GM18511 (cell line): ENCODE measurements at regions not wholly inside any gene's neighbourhood (a gene's known extent, or its start where the extent isn't known, plus 50 kb on each side); places are given as distances from the start of the nearest gene placed in this dataset.
"Not testable (repeated sequence)": the region's sequence is repeated elsewhere in the genome, so short reads cannot be mapped to it uniquely, and the experiment has no call there.

Source experiments
- ATAC-seq: cut with Tn5 transposase; IDR thresholded peaks from one replicate; pipeline ENCODE4 v1.9.1; 2021; ENCODE audit warnings: mild to moderate bottlenecking, moderate library complexity; ENCODE audit not compliant: unreplicated experiment

GRCh38 chr2:87592974-87593373 lies 154.9 kb upstream of the PLGLB2 start:
- ATAC-seq = not testable (repeated sequence)

DNA sequence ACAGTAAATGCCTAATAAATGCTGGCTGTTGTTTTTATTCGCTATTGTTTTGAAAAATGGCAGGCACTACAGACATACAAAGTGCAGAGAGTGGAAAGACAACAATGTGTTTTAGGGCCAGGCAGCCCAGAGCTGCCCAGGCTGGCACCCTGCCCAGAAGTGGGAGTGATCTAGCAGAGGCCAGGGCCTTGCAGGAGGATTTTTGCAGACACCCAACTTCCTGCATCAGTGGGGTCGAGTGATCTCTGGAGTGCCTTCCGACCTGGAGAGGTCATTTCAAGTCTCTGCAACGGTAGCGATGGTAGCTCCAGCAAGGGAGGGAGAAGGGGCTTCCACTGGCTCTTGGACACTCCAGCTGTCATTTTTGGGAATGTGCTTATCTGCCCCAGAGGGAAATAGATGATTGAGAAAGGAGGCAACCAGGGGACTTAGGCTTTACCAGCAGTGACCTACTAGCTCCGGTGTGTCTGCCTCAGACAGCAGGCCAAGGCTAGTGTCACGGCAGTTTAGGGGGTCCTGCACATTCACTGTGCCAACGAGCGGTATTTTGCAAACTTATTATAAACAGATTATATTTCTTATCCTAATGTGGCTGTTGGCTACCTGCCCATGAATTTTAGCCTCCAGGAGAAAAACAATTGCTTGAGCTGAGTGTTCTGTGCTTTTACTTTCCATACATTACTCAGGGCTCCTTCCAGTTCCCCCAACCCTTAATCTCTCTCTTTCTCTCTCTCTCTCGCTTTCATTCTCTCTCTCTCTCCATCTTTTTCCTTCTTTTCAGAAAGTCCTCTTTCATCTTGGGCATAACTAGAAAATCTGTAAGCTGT lies 153.9 kb upstream of the PLGLB2 start:
- not testable (repeated sequence) for ATAC-seq

DNA sequence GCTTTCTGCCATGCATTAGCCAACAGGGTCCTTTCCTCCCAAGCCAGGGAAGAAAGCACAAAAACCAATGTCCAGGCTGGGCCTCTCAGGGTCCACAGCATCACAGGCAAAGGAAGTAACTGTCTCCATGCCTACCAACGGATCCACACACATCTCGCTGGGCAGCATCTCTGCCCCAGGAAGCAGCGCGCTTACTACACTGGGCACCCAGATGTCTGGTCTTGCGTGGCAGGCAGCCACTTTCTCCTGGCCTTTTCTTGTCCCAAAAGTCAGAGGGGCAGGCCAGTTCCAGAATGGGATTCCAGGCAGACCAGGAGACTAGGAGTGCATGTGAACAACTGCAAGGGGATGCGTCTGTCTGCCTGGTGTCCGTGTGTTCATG lies 153.3 kb upstream of the PLGLB2 start:
- ATAC-seq = not testable (repeated sequence)

DNA sequence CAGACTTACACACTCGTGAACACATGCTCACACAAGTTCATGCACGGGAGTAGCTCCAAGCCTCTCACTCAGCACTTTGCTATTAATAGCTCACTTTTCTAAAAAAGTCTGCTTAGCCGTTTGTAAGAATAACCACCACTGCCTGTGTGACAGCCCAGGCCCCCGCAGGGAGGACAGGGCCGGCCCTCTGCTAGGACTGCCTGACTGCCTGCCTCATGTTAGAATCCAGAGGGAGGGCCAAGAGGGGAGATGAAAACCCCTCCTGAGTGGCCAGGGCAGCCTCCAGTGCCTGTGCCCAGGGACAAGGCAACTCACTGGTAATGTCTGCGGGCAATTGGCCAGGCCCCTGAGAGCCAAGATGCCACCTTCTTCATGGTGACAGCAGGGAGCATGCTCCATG lies 152.9 kb upstream of the PLGLB2 start:
- ATAC-seq = not testable (repeated sequence)

DNA sequence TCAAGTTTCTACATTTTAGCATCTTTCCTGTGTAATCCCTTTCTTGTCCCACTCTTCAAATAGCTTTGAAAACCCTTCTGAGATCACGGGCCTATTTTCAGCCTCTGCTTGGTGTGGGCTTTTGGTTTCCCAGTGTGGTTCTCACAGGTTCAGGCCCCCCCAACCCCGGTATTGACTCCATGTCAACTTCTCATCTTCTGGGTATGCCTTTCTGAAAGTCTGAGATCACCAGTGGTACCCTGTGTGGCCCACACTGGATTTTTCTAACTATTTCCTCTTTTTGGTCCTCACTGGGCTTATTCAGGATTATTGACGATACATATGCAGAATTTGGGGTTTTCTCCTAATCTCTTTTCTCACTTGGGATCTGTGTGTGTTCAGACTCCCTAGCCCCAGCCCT lies 146.9 kb upstream of the PLGLB2 start:
- not testable (repeated sequence) for ATAC-seq

- ATAC-seq = not testable (repeated sequence)
Measured at GRCh38 chr2:87602118-87602517, 145.8 kb upstream of the PLGLB2 start.

DNA sequence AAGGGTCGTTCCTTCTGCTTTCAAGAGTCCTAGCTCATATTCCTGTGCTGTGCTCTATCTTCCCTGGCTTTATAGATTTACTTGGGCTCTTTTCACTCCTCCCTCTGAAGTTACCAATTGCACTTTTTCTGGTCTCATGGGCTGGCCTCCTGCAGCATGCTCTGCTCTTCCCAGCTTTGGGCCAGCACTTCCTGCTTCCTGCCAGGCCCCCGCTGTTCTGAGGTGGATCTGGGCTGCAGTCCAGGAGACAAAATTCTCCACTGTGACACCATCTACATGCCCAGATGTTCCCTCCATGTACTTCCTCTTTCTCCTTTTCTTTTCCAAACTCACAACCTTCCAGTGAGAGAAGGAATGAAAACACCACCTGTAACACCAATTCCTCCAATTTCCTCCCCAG lies 145.2 kb upstream of the PLGLB2 start:
- not testable (repeated sequence) for ATAC-seq

DNA sequence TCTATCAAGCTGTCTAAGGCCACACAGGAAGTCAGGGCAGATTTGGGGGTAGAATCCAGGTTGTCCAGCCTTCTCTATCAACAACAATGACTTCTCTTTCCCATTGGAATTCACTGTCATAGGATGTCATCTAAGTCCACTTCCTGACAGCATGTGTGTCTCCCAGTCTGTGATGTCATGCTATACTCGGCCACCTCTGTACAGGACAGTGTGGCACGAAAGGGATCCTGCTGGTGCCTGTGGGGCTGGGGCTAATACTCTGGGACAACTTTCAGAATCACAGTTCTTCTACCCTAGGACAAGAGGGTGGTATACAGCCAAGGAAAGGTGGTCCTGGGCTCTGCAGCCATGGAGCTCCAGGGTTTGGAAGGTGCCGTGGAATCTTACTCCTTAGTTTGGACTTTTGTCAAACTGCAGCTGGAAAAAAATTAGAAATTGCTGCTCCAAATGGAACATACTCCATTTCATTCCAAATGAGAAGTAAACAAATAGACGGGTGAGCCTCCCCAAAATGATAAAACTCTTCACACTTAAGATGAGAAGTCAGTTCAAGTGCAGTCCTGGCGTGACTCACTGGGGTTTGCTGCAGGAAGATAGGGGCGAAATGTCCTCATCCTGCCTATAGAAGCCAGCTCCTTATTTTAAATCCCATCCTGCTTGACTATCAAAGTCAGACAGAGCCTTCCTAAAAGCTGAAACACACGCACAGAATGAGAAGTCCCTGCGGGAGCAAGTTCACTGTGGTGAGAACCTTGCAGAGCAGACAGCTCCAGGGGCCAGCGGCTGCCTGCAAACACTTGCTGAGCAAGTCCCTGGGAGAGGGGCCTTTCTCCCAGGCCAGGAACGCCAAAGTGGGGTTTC lies 144.2 kb upstream of the PLGLB2 start:
- not testable (repeated sequence) for ATAC-seq

DNA sequence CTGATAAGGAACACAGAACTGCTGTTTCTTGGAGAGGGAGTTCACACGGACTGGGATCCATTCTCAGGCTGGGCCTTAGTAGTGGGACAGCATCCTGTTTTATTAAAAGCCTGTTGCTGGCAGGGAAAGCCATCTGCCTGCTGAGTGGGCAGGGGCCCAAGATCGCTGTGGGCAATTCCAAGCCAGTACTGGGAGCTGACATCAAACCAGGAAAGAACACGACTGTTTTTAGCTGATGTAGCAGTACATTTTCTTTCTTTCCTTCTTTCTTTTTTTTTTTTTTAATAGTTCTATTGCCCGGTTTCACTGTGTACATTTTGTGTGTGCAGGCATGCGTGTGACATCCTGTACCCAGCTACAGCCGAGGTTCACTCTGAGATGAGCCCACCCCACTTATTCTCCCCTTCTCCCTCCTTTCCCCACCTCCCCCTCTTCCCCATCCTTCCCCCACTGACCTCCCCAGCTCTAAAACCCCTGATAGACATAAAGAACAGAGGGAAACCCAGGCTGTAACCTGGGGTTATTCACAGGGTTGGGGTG lies 143.5 kb upstream of the PLGLB2 start:
- not testable (repeated sequence) for ATAC-seq

DNA sequence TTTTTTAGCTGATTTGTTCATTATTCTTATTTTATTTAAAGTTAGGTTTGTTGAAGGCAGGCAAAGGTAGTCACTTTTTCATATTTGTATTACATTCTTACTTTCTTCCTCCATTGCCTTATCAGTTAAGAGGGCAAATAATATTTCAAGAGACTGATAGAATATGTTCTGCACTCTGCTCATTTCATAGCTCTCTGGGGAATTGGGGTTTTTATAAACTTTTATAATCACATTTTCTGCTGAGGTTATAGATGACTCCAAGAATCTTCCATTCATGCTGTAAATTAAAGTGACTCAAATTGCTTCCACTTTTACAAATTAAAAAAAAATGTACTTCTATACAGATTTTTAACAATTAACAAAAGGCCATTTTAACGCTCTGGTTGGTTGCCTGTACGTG lies 142.9 kb upstream of the PLGLB2 start:
- not testable (repeated sequence) for ATAC-seq

GRCh38 chr2:87608377-87609166 lies 139.3 kb upstream of the PLGLB2 start:
- ATAC-seq = not testable (repeated sequence)

- not testable (repeated sequence) for ATAC-seq
Measured at GRCh38 chr2:87610974-87611373, 136.9 kb upstream of the PLGLB2 start.

DNA sequence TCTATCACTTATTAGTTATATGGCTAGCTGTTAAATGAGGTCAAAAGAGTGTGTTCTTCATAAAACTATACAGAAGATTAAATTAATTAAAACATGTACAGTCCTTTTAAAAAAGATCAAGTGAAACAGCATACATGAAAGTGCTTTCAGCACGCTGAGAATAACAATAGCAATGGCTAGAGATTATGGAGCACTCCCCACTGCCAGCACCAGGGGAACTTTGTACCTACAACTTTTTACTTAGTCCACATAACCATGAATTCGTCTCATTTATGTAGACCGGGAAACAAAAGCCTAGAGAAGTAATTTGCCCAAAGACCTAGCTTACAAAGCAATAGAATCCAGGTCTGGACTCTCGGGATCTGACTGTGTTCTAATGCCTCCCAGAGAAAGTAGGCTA lies 136.5 kb upstream of the PLGLB2 start:
- not testable (repeated sequence) for ATAC-seq

DNA sequence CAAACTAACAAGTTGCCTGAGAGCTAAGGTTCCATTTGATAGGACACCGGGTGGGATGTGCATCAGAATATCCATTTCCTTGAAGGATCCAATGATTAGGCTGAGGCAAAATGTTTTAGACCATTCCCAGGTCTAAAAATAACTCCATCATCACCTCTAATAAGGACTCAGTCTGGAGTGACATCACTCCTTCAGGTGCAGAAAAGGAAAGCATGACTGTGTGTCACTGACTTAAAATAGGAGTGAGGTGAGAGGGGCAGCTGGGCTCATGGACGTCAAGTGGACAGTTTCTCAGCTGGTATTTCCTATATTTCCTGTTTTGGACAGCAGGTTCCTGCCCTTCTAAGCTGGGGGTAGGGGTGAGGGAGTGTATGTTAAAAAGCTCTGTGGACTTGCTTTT lies 135.9 kb upstream of the PLGLB2 start:
- not testable (repeated sequence) for ATAC-seq

DNA sequence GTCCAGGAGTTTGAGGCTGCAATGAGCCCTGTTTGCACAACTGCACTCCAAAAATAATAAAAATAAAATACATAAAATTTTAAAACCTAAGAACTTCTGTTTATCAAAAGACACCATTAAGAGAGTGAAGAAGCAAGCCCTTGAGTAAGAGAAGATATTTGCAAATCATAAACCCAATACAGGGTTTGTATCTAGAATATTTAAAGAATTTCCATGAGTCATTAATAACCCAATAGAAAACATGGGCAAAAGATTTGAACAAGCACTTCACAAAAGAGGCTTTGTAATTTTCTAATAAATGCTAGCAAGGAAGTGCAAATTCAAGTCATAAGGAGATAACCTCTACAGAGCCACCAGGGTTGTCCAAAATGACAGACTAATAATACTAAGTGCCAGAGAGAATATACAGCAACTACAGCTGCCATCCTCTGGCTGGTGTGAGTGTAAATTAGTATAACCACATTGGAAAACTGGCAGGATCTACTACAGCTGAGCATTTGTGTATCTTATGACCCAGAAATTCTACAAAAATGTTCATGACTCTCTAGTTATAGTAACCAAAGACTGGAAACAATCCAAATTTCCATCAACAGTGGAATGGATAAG lies 133.0 kb upstream of the PLGLB2 start:
- not testable (repeated sequence) for ATAC-seq

- ATAC-seq = not testable (repeated sequence)
Measured at GRCh38 chr2:87619121-87619520, 128.8 kb upstream of the PLGLB2 start.

- ATAC-seq = not testable (repeated sequence)
Measured at GRCh38 chr2:87621139-87621538, 126.7 kb upstream of the PLGLB2 start.

GRCh38 chr2:87622720-87623119 lies 125.2 kb upstream of the PLGLB2 start:
- not testable (repeated sequence) for ATAC-seq

DNA sequence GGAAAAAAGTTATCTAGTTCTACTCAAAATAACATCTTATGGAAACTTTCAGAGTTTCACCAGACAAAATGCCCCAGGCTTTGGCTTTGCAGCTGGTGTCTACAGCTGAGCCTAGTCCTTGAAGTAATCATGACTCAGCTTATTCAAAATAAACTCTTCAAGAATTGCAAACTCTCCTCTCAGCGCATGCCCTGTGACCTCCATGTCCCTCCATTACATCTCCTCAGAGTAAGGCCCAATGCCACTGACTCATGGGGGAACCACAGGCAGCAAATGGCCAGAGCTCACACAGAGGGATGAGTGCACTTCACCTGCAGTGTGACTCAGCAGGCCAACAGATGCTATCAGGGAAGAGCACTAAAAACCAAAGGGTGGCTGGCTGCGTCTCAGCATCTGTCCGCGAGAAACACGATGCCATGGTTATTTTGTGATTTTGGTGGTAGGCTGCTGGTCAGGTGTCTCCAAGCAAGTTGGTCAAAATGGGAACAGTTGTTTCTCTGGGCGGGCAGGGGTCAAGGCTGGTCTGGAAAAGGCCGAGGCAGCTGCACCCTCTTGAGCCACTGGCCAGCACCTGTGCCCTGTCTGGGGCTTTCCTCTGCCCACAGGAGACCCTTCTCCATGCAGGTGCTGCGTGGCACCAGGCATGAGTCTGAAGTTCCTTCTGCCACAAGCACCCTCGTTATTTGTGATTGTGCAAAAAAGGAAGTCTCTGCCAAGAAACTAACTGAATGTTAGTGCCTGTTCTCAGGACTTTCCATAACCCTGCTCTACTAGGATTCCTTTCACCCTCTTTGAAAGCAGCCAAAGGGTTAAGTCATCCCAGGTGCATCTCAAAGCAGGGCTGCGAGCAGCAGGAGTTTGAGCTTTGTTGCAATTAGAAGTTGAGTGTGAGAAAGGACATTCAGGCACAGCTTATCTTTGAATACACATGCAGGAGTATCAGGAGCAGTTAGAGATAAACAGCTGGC lies 118.1 kb upstream of the PLGLB2 start:
- not testable (repeated sequence) for ATAC-seq
